ENCODE measurements at regions not wholly inside any gene's neighbourhood (a gene's known extent, or its start where the extent isn't known, plus 50 kb on each side); places are given as distances from the start of the nearest gene placed in this dataset.

GRCh38 chr6:25172819-25173218 lies 106.4 kb upstream of the CARMIL1 start (continued):
- TF ChIP-seq ZNF592 (IDR thresholded peaks at IDR 0.05) (no peak), FOXK2 (IDR thresholded peaks at IDR 0.05) (no peak), ATF2 (IDR thresholded peaks at IDR 0.05; ENCODE audit: low read length) (no peak), RBBP5 (conservative IDR thresholded peaks at IDR 0.05) (no peak), NFYB (IDR thresholded peaks at IDR 0.05; ENCODE audit: insufficient read depth, low read depth, low read length) (no peak), SMARCA5 (IDR thresholded peaks at IDR 0.05) (no peak)

- intact Hi-C loops (cut with micrococcal nuclease; ENCODE audit: unreplicated experiment) (no loop called here), in situ Hi-C loops (cut with MboI) (no loop called here)
- no peaks in the 10 kb centered on the region for H3K79me2 ChIP-seq (ENCODE audit: control insufficient read depth, insufficient read depth, low read length)
- no peaks in the 10 kb centered on the region for H3K36me3 ChIP-seq (ENCODE audit: control insufficient read depth in 2 of 2, insufficient read depth in 2 of 2, low read length in 1 of 2)
- ChIA-PET RAD21 (ENCODE audit: unreplicated experiment) (interaction anchor here (0.6 to 1.2 kb wide), 3 partner anchors 24 to 353 kb away, joined by 3 to 5 read pairs (median 4); no protein-coding TSS in a partner anchor), POLR2A (interaction anchor here (0.6 kb wide), 1 partner anchor 304 kb away, joined by 3 read pairs; no protein-coding TSS in a partner anchor), SMC1A (ENCODE audit: uncharacterized antibody, unreplicated experiment) (interaction anchor here (0.5 to 1.1 kb wide), 4 partner anchors 14 to 78 kb away, joined by 3 to 7 read pairs (median 3); no protein-coding TSS in a partner anchor), CTCF (interaction anchor here (0.6 to 0.7 kb wide), 3 partner anchors 20 to 872 kb away, joined by 3 read pairs; no protein-coding TSS in a partner anchor)
- WGBS (ENCODE audit: insufficient coverage, insufficient replicate concordance, low lambda C conversion rate, missing lambda C conversion rate) = no CpG with 5 or more reads among the region's 1 CpG
- no peak overlapping the region for H2AFZ ChIP-seq (ENCODE audit: control insufficient read depth, low read depth, low read length)
- DNase-seq (ENCODE audit: low read depth, low spot score) (no peak), FAIRE-seq (no peak), ATAC-seq (no peak)
- no peak overlapping the region for H3K9ac ChIP-seq (ENCODE audit: control insufficient read depth, insufficient read depth, low read length)
- no TSS peak for BruUV-seq (replicated peaks)
- H3K9me3 ChIP-seq (replicated peaks; ENCODE audit: control insufficient read depth, insufficient read depth, low read length) = no peaks in the 10 kb centered on the region
- H3K4me1 ChIP-seq (ENCODE audit: control insufficient read depth, insufficient read depth, low read length) = no peaks in the 10 kb centered on the region
- no peaks in the 10 kb centered on the region for H3K27me3 ChIP-seq (replicated peaks in 1 of 2; ENCODE audit: control insufficient read depth in 2 of 2, insufficient read depth in 2 of 2, low read length in 1 of 2)
- H3K27ac ChIP-seq (ENCODE audit: control insufficient read depth, insufficient read depth) = no peak overlapping the region
- no peak overlapping the region for H3K4me3 ChIP-seq
- H3K4me2 ChIP-seq (ENCODE audit: control insufficient read depth, insufficient read depth) = no peak overlapping the region
- TF ChIP-seq ZZZ3 (IDR thresholded peaks at IDR 0.05; ENCODE audit: control insufficient read depth, insufficient read length, low read depth) = no peak
- TF ChIP-seq LARP7 (IDR thresholded peaks at IDR 0.05) = no peak
- no peak for TF ChIP-seq CHD4 (IDR thresholded peaks at IDR 0.05)
- TF ChIP-seq CHD2 (IDR thresholded peaks at IDR 0.05; ENCODE audit: borderline replicate concordance, low read depth, low read length) = no peak
- no peak for TF ChIP-seq RB1 (IDR thresholded peaks at IDR 0.05; ENCODE audit: borderline replicate concordance)
- TF ChIP-seq DPF2 (IDR thresholded peaks at IDR 0.05) = no peak
- TF ChIP-seq ZBED1 (IDR thresholded peaks at IDR 0.05; ENCODE audit: borderline replicate concordance) = no peak
- no peak for TF ChIP-seq MEF2B (IDR thresholded peaks at IDR 0.05; ENCODE audit: partially characterized antibody, poor library complexity, severe bottlenecking)
- no peaks in the 10 kb centered on the region for H4K20me1 ChIP-seq (ENCODE audit: control insufficient read depth, insufficient read depth)
Measured at GRCh38 chr6:25173246-25173645, 105.9 kb upstream of the CARMIL1 start.

Data from GM12878 (cell line).